Upper lobe of left lung (tissue), 6 donors: ENCODE measurements at regions not wholly inside any gene's neighbourhood (a gene's known extent, or its start where the extent isn't known, plus 50 kb on each side); places are given as distances from the start of the nearest gene placed in this dataset.

Experiments
- ATAC-seq, 2 donors: fragments of 200-7000 bp; cut with Tn5 transposase; one replicate each; pipeline ENCODE4 v1.9.1; 2022; ENCODE audit warnings: mild to moderate bottlenecking in 2 of 2, moderate library complexity in 2 of 2; ENCODE audit not compliant: low FRiP score in 2 of 2
- DNase-seq, 2 donors: peaks; one replicate each; pipeline ENCODE4 v3.0.0-alpha.2; 2019 to 2020
- H3K27ac ChIP-seq, 4 donors: fragments of 200-600 bp; sonication (generic); one replicate each; pipeline ENCODE4 v1.5.1; 2016 to 2019
- H3K27me3 ChIP-seq, 4 donors: fragments of 200-600 bp; sonication (generic); one replicate each; pipeline ENCODE4 v1.5.1; 2017 to 2019
- H3K36me3 ChIP-seq, 4 donors: fragments of 200-600 bp; sonication (generic); one replicate each; pipeline ENCODE4 v1.5.1; 2016 to 2019
- H3K4me1 ChIP-seq, 4 donors: fragments of 200-600 bp; sonication (generic); one replicate each; pipeline ENCODE4 v1.5.1; 2018 to 2019
- H3K4me3 ChIP-seq, 4 donors: fragments of 200-600 bp; sonication (generic); one replicate each; pipeline ENCODE4 v1.5.1; 2017 to 2019; ENCODE audit warnings: mild to moderate bottlenecking in 2 of 4, moderate library complexity in 1 of 4
- H3K9me3 ChIP-seq, 4 donors: fragments of 200-600 bp; sonication (generic); one replicate each; pipeline ENCODE4 v1.5.1; 2018 to 2019
- EP300 ChIP-seq, 4 donors: sonication (generic); formaldehyde crosslinking; IDR thresholded peaks; one replicate each; pipeline ENCODE4 v1.5.1; 2017; ENCODE audit warnings: antibody characterized with exemption in 4 of 4, control low read depth in 2 of 4
- POLR2A ChIP-seq, 4 donors: fragments of 450-650 bp; IDR thresholded peaks; one replicate each; pipeline ENCODE4 v1.5.1; 2016 to 2017; ENCODE audit warnings: antibody characterized with exemption in 4 of 4, mild to moderate bottlenecking in 2 of 4
- POLR2AphosphoS5 ChIP-seq, 2 donors: sonication (generic); formaldehyde crosslinking; IDR thresholded peaks; one replicate each; pipeline ENCODE4 v1.5.1; 2017; ENCODE audit warnings: antibody characterized with exemption in 2 of 2
- WGBS, 2 donors: methylation state at CpG; one replicate each; pipeline ENCODE4 v1.1.5; 2017 to 2018; 5-methylcytosine and 5-hydroxymethylcytosine counted together
- TF ChIP-seq, protein P1 (sequence below), 6 experiments: fragments of 450-650 bp in 4 of 6; fragments of 200-600 bp in 2 of 6; sonication (generic) in 2 of 6; IDR thresholded peaks; one replicate each; pipeline ENCODE4 v1.5.1; 2016 to 2019; ENCODE audit warnings: antibody characterized with exemption in 6 of 6
- donor health status: DM: no; HTN: no; CAD: no; lungs with moderate emphysema.
- donor health status: DM: no; HTN: yes; CAD: no; lungs with severe emphysema.

DNA sequence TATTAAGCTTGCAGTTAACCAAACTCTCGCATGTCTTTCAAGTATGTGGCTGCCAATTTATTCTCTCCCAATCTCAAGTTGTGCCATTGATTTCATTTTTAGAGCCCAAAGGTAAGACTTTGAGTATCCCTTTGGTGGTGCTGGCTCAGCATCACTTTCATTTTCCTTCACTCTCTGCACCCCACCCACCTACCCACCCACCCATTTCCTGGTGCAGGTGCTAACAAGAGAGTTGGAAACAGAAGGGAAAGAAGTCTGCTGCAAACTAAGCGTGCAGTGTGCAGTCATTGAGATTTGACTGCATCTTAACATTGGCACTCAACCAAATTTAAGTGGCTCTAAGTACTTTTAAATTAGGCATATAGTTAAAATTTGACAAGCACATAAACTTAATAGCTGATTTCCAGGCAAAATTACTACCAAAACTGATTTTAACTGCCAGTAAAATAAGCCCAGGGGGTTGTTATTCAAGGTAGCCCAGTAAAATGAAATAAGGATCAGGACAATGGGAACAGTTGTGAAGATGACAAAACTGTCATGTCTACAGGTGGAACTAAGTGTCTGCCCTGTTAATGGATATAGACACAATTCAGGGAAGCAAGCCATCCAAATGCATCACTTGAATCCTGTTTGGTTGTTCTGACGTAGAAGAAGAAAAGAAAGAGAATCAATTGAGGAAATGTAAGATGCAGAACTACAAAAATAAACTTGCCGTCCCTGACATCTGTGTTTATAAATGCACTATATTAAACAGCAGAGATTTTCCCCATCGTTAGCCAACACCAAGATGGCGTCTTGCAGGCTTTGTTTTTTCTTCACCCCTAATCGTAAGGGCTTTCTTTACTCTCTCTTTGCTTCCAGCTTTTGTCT lies 184.2 kb downstream of the KDR start:
- WGBS, 2 donors = 30 to 31% methylated on average over 7 of the region's 7 CpGs
- no peak overlapping the region for H3K4me3 ChIP-seq
- no peak for ATAC-seq
- H3K4me1 ChIP-seq = peaks cover 0 to 5% (median 1%) of the 10 kb centered on the region in 4 donors
- no peak overlapping the region for H3K27ac ChIP-seq
- H3K27me3 ChIP-seq = no peaks in the 10 kb centered on the region
- TF ChIP-seq, protein P1, sequence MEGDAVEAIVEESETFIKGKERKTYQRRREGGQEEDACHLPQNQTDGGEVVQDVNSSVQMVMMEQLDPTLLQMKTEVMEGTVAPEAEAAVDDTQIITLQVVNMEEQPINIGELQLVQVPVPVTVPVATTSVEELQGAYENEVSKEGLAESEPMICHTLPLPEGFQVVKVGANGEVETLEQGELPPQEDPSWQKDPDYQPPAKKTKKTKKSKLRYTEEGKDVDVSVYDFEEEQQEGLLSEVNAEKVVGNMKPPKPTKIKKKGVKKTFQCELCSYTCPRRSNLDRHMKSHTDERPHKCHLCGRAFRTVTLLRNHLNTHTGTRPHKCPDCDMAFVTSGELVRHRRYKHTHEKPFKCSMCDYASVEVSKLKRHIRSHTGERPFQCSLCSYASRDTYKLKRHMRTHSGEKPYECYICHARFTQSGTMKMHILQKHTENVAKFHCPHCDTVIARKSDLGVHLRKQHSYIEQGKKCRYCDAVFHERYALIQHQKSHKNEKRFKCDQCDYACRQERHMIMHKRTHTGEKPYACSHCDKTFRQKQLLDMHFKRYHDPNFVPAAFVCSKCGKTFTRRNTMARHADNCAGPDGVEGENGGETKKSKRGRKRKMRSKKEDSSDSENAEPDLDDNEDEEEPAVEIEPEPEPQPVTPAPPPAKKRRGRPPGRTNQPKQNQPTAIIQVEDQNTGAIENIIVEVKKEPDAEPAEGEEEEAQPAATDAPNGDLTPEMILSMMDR (IDR thresholded peaks at IDR 0.05) = no peak
- TF ChIP-seq POLR2A (IDR thresholded peaks at IDR 0.05) (no peak), EP300 (IDR thresholded peaks at IDR 0.05) (no peak), POLR2AphosphoS5 (IDR thresholded peaks at IDR 0.05) (no peak)
- H3K9me3 ChIP-seq = no peaks in the 10 kb centered on the region
- DNase-seq = no peak
- H3K36me3 ChIP-seq = no peaks in the 10 kb centered on the region

- H3K27me3 ChIP-seq = no peaks in the 10 kb centered on the region
- whole genome bisulfite sequencing, 2 donors = 14% methylated on average over 2 of the region's 2 CpGs
- H3K4me1 ChIP-seq = peaks cover 0 to 5% (median 1%) of the 10 kb centered on the region in 4 donors
- H3K9me3 ChIP-seq = no peaks in the 10 kb centered on the region
- DNase-seq (no peak), ATAC-seq (no peak)
- no peak overlapping the region for H3K4me3 ChIP-seq
- no peak overlapping the region for H3K27ac ChIP-seq
- TF ChIP-seq POLR2A (IDR thresholded peaks at IDR 0.05) (no peak), POLR2AphosphoS5 (IDR thresholded peaks at IDR 0.05) (no peak), EP300 (IDR thresholded peaks at IDR 0.05) (no peak)
- TF ChIP-seq, protein P1 (IDR thresholded peaks at IDR 0.05) = no peak
- no peaks in the 10 kb centered on the region for H3K36me3 ChIP-seq
These were observed 187.9 kb downstream of the KDR start for GRCh38 chr4:54937501-54937900.

DNA sequence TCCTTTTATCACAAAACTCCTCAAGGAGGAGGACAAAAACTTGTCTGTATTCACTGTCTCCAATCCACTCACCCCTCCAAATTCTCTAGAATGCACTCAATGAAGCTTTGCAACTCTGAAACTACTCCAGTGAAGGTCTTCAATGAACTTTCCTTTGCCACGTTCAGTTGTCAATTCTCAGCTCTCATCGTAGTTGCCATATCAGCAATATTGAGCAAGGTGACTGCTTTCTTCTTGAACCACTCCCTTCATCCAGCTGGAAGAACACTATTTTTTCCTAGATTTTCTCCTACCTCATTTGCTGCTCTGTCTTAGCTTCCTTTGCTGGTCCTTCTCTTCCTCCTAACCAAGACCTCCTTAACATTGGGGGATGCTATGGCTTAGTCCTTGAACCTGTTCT lies 191.8 kb downstream of the KDR start:
- no peak overlapping the region for H3K4me3 ChIP-seq
- no peaks in the 10 kb centered on the region for H3K27me3 ChIP-seq
- no peak for ATAC-seq
- no peaks in the 10 kb centered on the region for H3K9me3 ChIP-seq
- WGBS, 2 donors = 88 to 100% methylated on average over 2 of the region's 2 CpGs
- DNase-seq = no peak
- H3K27ac ChIP-seq = no peak overlapping the region
- H3K36me3 ChIP-seq = no peaks in the 10 kb centered on the region
- no peak for TF ChIP-seq EP300 (IDR thresholded peaks at IDR 0.05)
- TF ChIP-seq POLR2AphosphoS5 (IDR thresholded peaks at IDR 0.05) = no peak
- TF ChIP-seq POLR2A (IDR thresholded peaks at IDR 0.05) = no peak
- peaks cover 0 to 10% (median 0%) of the 10 kb centered on the region in 4 donors for H3K4me1 ChIP-seq

DNA sequence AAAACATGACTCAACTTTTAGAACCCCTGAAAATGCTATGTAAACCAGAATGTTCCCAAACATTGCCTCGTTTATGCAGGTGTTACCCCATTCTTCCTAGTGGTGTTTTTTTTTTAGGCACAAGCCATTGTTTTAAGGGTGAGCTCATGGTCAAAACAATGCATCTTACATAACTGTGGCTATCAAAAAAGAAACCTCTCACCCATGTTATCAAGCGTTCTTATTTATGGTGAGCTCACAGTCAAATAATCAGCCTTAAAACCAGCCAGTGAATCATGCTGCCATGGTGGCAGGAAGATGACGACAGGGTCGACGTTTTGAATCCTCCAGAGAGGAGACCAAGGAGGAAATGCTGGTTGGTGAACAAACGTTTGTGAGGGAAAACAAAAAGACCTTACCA lies 195.2 kb downstream of the KDR start:
- no peak for DNase-seq
- no peak for ATAC-seq
- Histone ChIP-seq H3K36me3 (no peaks in the 10 kb centered on the region), H3K27ac (no peak overlapping the region), H3K27me3 (no peaks in the 10 kb centered on the region), H3K4me1 (peaks cover 0 to 10% (median 0%) of the 10 kb centered on the region in 4 donors), H3K4me3 (no peak overlapping the region), H3K9me3 (no peaks in the 10 kb centered on the region)
- TF ChIP-seq EP300 (IDR thresholded peaks at IDR 0.05) (no peak), POLR2A (IDR thresholded peaks at IDR 0.05) (no peak), POLR2AphosphoS5 (IDR thresholded peaks at IDR 0.05) (no peak)
- TF ChIP-seq, protein P1 (IDR thresholded peaks at IDR 0.05) = no peak
- 22 to 29% methylated on average over 6 of the region's 6 CpGs for WGBS, 2 donors

DNA sequence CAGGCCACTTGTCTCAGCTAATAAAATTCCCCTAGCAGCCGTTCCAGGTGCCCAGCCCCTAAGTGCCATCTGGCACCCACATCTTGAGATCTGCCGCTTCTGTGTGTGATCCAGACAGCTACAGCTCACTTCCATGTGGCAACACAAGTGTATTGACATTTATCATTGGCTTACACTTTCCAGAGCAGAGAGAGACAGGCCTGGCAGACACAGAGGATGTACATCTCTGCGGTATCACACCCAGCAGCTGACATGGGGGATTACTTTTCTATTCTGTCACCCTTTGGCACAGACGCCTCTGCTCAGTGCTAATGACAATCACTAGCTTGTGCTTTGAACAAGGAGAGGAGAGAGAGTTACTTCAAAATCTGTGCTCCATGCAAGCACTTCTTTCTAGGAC lies 195.9 kb downstream of the KDR start:
- H3K9me3 ChIP-seq = no peaks in the 10 kb centered on the region
- peaks cover 0 to 10% (median 0%) of the 10 kb centered on the region in 4 donors for H3K4me1 ChIP-seq
- 54 to 58% methylated on average over 4 of the region's 4 CpGs for WGBS, 2 donors
- H3K4me3 ChIP-seq = no peak overlapping the region
- H3K27me3 ChIP-seq = no peaks in the 10 kb centered on the region
- no peak overlapping the region for H3K27ac ChIP-seq
- no peak for TF ChIP-seq EP300 (IDR thresholded peaks at IDR 0.05)
- TF ChIP-seq POLR2A (IDR thresholded peaks at IDR 0.05) = no peak
- TF ChIP-seq, protein P1 (IDR thresholded peaks at IDR 0.05) = no peak
- ATAC-seq = no peak
- DNase-seq = no peak
- no peaks in the 10 kb centered on the region for H3K36me3 ChIP-seq
